Esophagus squamous epithelium (tissue), 4 donors: ENCODE measurements at regions not wholly inside any gene's neighbourhood (a gene's known extent, or its start where the extent isn't known, plus 50 kb on each side); places are given as distances from the start of the nearest gene placed in this dataset.

Experiments used
- POLR2A ChIP-seq, 4 donors: fragments of 450-650 bp; IDR thresholded peaks; one replicate each; pipeline ENCODE4 v1.6.1; 2017; ENCODE audit warnings: antibody characterized with exemption in 4 of 4, mild to moderate bottlenecking in 4 of 4, moderate library complexity in 3 of 4
- TF ChIP-seq, protein P1 (sequence below), 6 experiments: fragments of 450-650 bp in 4 of 6; fragments of 200-600 bp in 2 of 6; sonication (generic) in 2 of 6; IDR thresholded peaks; one replicate each; pipeline ENCODE4 v1.5.1; 2016 to 2019; ENCODE audit warnings: antibody characterized with exemption in 6 of 6, mild to moderate bottlenecking in 4 of 6, moderate library complexity in 4 of 6

DNA sequence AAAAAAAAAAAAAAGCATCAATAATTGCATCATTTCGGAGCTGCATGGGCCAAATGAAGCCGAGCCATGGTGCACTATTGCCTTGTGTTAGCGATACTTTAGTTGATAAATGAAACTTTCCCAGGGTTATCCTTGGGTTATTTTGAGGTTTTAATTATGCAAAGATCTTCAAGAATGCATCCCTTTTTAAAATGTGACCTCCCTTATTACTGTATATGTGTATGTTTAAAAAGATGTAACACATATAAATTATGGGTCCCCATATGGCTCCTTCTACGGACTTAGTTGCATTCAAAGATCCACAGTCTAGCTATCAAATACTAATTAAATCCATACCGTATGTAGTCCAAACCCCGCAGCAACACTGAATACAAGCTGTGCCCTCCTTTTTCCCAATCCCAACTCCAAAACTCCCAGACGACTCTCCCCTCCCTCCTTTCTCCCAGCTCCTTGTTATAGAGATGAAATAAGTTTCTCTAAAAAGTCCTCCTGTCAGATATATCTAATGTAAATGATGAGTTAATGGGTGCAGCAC, 129.3 kb upstream of the MAP1LC3B2 start:
- TF ChIP-seq, protein P1, sequence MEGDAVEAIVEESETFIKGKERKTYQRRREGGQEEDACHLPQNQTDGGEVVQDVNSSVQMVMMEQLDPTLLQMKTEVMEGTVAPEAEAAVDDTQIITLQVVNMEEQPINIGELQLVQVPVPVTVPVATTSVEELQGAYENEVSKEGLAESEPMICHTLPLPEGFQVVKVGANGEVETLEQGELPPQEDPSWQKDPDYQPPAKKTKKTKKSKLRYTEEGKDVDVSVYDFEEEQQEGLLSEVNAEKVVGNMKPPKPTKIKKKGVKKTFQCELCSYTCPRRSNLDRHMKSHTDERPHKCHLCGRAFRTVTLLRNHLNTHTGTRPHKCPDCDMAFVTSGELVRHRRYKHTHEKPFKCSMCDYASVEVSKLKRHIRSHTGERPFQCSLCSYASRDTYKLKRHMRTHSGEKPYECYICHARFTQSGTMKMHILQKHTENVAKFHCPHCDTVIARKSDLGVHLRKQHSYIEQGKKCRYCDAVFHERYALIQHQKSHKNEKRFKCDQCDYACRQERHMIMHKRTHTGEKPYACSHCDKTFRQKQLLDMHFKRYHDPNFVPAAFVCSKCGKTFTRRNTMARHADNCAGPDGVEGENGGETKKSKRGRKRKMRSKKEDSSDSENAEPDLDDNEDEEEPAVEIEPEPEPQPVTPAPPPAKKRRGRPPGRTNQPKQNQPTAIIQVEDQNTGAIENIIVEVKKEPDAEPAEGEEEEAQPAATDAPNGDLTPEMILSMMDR (IDR thresholded peaks at IDR 0.05) = no peak
- no peak for TF ChIP-seq POLR2A (IDR thresholded peaks at IDR 0.05)
